ENCODE measurements at regions not wholly inside any gene's neighbourhood (a gene's known extent, or its start where the extent isn't known, plus 50 kb on each side); places are given as distances from the start of the nearest gene placed in this dataset.

- DNase-seq (ENCODE audit: low spot score), result no peak
- no peak for TF ChIP-seq CTCF (IDR thresholded peaks at IDR 0.05; ENCODE audit: borderline replicate concordance, control extremely low read depth, extremely low read depth, insufficient read depth, missing control alignments)
- in situ Hi-C loops (cut with MboI; ENCODE audit: low sequenced_read_pairs, unreplicated experiment), result no loop called here
Measured at GRCh38 chr4:54959131-54959530, 166.3 kb downstream of the KDR start.

GRCh38 chr4:54958236-54958635, 167.2 kb downstream of the KDR start:
- in situ Hi-C loops (cut with MboI; ENCODE audit: low sequenced_read_pairs, unreplicated experiment), result no loop called here
- no peak for TF ChIP-seq CTCF (IDR thresholded peaks at IDR 0.05; ENCODE audit: borderline replicate concordance, control extremely low read depth, extremely low read depth, insufficient read depth, missing control alignments)
- DNase-seq (ENCODE audit: low spot score), result no peak

GRCh38 chr4:54954656-54955388, 170.6 kb downstream of the KDR start:
- DNase-seq (ENCODE audit: low spot score), result no peak
- in situ Hi-C loops (cut with MboI; ENCODE audit: low sequenced_read_pairs, unreplicated experiment), result no loop called here

GRCh38 chr4:54946741-54947140, 178.7 kb downstream of the KDR start:
- in situ Hi-C loops (cut with MboI; ENCODE audit: low sequenced_read_pairs, unreplicated experiment), result loop anchor here (25.0 kb wide), 1 partner anchor 259 kb away; no protein-coding TSS in a partner anchor
- TF ChIP-seq CTCF (IDR thresholded peaks at IDR 0.05; ENCODE audit: borderline replicate concordance, control extremely low read depth, extremely low read depth, insufficient read depth, missing control alignments), result no peak
- no peak for DNase-seq (ENCODE audit: low spot score)

More at GRCh38 chr4:54954656-54955388, 170.6 kb downstream of the KDR start:
- no peak for TF ChIP-seq CTCF (IDR thresholded peaks at IDR 0.05; ENCODE audit: borderline replicate concordance, control extremely low read depth, extremely low read depth, insufficient read depth, missing control alignments)

- no peak for DNase-seq (ENCODE audit: low spot score)
- in situ Hi-C loops (cut with MboI; ENCODE audit: low sequenced_read_pairs, unreplicated experiment), result loop anchor here (25.0 kb wide), 1 partner anchor 259 kb away; no protein-coding TSS in a partner anchor
- no peak for TF ChIP-seq CTCF (IDR thresholded peaks at IDR 0.05; ENCODE audit: borderline replicate concordance, control extremely low read depth, extremely low read depth, insufficient read depth, missing control alignments)
Measured at GRCh38 chr4:54945838-54946237, 179.6 kb downstream of the KDR start.

- TF ChIP-seq CTCF (IDR thresholded peaks at IDR 0.05; ENCODE audit: borderline replicate concordance, control extremely low read depth, extremely low read depth, insufficient read depth, missing control alignments), result no peak
- in situ Hi-C loops (cut with MboI; ENCODE audit: low sequenced_read_pairs, unreplicated experiment), result loop anchor here (25.0 kb wide), 1 partner anchor 255 kb away; no protein-coding TSS in a partner anchor
- no peak for DNase-seq (ENCODE audit: low spot score)
Measured at GRCh38 chr4:54942721-54943120, 182.7 kb downstream of the KDR start.

Measured in GM13976 (cell line).